ENCODE measurements at regions not wholly inside any gene's neighbourhood (a gene's known extent, or its start where the extent isn't known, plus 50 kb on each side); places are given as distances from the start of the nearest gene placed in this dataset.

DNA sequence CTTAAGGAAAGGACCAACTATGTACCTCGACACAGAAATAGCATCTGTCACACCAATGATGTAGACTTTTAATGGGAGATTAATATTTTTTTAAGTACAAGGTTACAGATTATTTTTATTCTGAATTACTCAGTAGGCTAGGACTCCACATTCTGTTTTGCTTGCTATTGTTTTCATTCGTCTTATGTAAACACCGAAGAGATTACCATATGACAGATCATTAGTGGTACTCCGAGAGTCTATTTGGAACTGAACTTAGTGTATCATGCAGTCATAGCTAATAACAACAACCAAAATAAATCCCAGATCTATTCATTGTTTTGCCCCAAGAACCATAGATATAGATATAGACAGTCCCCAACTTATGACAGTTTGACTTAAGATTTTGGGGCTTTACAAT is 139.7 kb upstream of the SPRY1 start:
- in situ Hi-C loops (cut with MboI; ENCODE audit: low sequenced_read_pairs) = no loop called here

GRCh38 chr4:123257591-123257990 is 139.0 kb upstream of the SPRY1 start:
- in situ Hi-C loops (cut with MboI; ENCODE audit: low sequenced_read_pairs) = no loop called here

- in situ Hi-C loops (cut with MboI; ENCODE audit: low sequenced_read_pairs) = no loop called here
Measured at GRCh38 chr4:123259676-123260646, 136.6 kb upstream of the SPRY1 start.

- in situ Hi-C loops (cut with MboI; ENCODE audit: low sequenced_read_pairs) = no loop called here
Measured at GRCh38 chr4:123260653-123261052, 135.9 kb upstream of the SPRY1 start.

DNA sequence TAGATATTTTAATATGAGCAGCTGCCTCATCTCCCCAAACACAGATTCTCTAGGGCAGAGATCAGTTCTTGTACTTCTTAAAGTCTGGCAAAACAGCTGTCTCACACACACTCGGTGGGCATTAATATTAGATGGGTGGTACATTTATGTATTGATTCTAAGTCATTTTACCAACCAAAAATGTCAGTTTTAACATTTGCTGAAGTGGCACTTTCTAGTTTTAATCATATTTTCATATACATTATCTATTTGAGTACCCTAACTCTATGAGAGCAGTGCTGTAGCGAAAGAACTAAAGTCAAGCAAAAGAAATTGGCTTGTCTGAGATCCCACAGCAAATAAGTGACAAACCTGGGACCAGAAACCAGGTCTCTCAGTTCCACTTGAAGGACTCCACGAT is 134.5 kb upstream of the SPRY1 start:
- in situ Hi-C loops (cut with MboI; ENCODE audit: low sequenced_read_pairs) = no loop called here

- in situ Hi-C loops (cut with MboI; ENCODE audit: low sequenced_read_pairs) = no loop called here
Measured at GRCh38 chr4:123265443-123265842, 131.2 kb upstream of the SPRY1 start.

DNA sequence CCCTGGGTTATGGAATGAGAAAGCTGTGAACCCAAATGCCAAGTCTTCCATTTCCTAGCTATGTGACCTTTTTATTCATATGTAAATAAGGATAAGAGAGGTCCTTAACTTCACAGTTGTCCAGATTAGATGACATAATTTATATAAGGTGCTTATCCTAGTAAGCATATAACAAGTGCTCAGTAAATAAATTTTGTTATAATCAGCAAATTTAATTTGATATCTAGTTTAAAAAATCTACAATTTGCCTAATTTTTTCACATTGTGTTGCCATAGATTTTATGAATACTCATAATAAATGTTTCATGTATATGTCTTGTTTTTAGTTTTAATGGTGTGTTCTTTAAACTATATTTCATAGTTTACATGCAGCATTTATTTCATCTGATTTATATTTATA is 130.4 kb upstream of the SPRY1 start:
- in situ Hi-C loops (cut with MboI; ENCODE audit: low sequenced_read_pairs) = no loop called here

- in situ Hi-C loops (cut with MboI; ENCODE audit: low sequenced_read_pairs) = no loop called here
Measured at GRCh38 chr4:123278755-123279154, 117.8 kb upstream of the SPRY1 start.

GRCh38 chr4:123283371-123283895 is 113.2 kb upstream of the SPRY1 start:
- in situ Hi-C loops (cut with MboI; ENCODE audit: low sequenced_read_pairs) = no loop called here

GRCh38 chr4:123284168-123284567 is 112.4 kb upstream of the SPRY1 start:
- in situ Hi-C loops (cut with MboI; ENCODE audit: low sequenced_read_pairs) = no loop called here

DNA sequence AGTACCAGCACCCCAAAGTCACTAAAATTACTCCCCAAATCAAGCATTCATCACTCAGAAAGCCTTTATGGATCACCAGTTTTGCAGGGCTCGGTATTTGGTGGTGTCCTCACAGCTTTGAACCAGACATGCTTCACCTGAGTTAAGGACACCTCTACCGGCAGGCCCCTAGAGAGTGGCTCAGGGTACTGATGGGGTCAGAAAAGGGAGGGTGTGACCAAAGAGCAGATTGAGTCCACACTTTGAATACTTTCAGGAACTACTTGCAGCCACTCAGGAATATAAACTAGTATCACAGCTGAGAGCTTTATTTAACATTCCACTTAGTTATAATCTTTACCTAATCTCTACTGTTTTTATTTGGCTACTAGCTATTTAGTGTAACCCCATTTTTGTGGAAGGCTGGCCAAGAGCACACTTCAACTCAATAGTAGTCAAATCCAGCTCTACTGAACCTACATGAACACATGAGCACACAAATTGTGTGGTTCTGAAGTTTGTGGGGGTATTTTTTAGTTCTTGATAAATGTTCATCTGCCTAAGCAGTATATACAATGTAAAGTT is 109.6 kb upstream of the SPRY1 start:
- in situ Hi-C loops (cut with MboI; ENCODE audit: low sequenced_read_pairs) = no loop called here

GRCh38 chr4:123288309-123289025 is 108.1 kb upstream of the SPRY1 start:
- in situ Hi-C loops (cut with MboI; ENCODE audit: low sequenced_read_pairs) = no loop called here

- in situ Hi-C loops (cut with MboI; ENCODE audit: low sequenced_read_pairs) = no loop called here
Measured at GRCh38 chr4:123291329-123291728, 105.3 kb upstream of the SPRY1 start.

DNA sequence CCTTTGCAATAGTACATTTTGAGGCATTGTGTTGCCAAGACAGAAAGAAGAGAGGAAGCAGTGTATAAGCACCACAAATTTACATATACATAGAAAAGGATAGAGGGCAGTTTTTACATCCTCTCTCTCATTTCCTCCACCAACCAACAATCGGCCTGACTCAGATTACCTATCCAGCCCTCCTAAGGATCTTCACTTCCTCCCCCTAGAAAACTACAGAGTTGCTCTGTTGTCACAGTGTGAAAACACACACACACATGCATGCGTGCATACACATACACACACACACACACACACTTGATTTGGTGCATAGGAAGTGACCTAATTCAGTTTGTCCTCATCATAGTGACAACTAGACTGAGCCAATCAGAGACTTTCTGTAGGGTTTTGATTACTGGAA is 98.8 kb upstream of the SPRY1 start:
- in situ Hi-C loops (cut with MboI; ENCODE audit: low sequenced_read_pairs) = no loop called here

- in situ Hi-C loops (cut with MboI; ENCODE audit: low sequenced_read_pairs) = no loop called here
Measured at GRCh38 chr4:123298261-123298660, 98.3 kb upstream of the SPRY1 start.

DNA sequence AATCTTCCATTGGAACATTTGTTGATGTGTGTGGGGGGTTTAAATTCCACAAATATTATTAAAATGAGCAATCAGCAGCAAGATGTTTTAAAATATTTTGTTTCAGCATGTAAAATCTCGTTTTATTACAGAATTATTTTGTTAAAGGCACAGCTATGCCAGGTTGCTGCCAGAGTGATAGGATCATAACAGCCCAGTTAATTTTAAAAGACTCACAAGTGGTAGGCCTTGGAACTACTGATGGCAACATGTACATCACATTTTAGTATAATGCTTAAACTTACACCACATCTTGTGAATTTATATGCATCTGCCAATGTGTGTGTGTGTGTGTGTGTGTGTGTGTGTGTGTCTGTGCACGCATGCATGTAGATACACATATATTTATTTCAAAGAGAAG is 97.8 kb upstream of the SPRY1 start:
- in situ Hi-C loops (cut with MboI; ENCODE audit: low sequenced_read_pairs) = no loop called here

DNA sequence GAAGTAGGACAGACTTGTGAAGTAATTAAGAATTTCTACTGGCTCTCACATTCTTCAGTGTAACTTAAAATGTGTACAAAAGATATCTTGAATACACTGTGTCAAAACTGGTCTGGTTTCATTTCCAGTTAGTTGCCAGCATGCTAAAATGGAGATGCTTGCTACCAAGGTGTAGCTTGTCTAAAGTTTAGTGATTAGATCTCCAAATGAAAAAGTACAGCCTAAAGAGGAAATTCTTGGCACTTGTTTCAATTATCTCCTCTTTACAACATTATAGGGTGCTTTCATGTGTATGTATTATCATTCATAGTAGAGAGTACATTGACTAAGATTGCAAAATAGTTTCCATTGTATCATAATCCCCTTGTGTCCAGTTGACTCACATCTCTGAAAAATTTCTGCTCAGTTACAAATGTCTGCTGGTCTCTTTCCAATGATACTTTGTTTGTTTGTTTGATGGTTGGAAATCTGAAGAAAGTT is 97.3 kb upstream of the SPRY1 start:
- in situ Hi-C loops (cut with MboI; ENCODE audit: low sequenced_read_pairs) = no loop called here

DNA sequence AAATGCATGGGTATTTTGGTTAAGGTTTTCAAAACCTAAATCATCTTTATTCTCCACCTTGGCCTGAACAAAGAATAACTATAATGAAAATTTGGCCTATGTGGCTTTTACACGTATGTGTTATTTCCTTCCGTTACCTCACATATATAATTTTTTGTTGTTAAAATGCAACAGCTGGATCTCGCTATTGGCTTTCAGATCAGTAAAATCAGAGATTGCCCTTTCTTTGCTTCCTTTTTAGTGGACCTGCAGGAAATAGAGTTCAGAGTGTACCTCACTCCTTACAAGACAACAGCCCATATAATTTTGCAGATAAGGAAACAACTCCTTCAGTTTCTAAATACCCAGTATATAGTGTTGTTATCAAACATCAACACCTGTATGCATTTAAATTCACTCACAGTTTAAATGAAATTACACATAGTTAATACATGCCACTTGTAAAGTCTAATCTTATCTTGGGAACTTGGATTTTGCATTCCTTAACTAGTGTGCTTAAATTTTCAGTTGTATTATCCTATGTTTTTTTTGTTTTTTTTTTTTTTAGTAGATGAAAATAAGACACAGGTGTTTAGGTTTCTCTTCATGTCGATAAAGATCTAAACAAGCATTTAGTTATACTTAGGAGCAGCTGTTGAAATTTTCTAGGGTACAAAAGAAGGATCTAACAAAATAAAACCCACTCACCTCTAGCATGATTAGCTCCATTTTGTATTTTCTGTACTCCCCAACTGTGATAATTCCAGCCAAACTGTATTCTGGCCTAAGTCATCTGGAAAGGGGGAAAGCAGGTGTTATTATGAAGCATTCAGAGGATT is 96.2 kb upstream of the SPRY1 start:
- in situ Hi-C loops (cut with MboI; ENCODE audit: low sequenced_read_pairs) = no loop called here

- in situ Hi-C loops (cut with MboI; ENCODE audit: low sequenced_read_pairs) = no loop called here
Measured at GRCh38 chr4:123301923-123302322, 94.7 kb upstream of the SPRY1 start.

- in situ Hi-C loops (cut with MboI; ENCODE audit: low sequenced_read_pairs) = no loop called here
Measured at GRCh38 chr4:123304151-123304964, 92.2 kb upstream of the SPRY1 start.

Data from HL-60/S4 (cell line).